ENCODE measurements at regions not wholly inside any gene's neighbourhood (a gene's known extent, or its start where the extent isn't known, plus 50 kb on each side); places are given as distances from the start of the nearest gene placed in this dataset.

DNA sequence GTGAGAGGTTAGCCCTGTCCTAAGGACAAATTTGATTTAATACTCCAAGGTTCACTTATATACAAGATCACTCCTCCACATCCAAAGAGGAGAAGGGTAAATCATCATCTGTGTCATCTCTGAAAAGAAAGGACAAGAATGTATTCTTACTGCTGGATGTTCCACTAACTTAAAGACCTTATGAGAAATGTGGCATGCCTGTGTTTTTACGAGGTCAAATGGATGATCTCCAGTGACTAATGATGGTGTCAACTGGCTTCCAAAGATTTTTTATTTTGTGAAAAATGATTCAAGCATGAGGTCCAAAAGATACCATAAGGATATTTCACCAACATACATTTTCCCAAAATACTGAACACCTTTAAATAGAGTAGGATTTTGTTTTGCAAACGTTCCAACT is 143.4 kb downstream of the PTCHD1 start (continued):
- no peak for TF ChIP-seq SIN3A (IDR thresholded peaks at IDR 0.05; ENCODE audit: borderline replicate concordance in 2 of 2, control insufficient read depth in 1 of 2, low read depth in 2 of 2, low read length in 2 of 2)
- no peak for TF ChIP-seq GTF2F1 (IDR thresholded peaks at IDR 0.05; ENCODE audit: low read depth, low read length)
- TF ChIP-seq ZNF384 (IDR thresholded peaks at IDR 0.05; ENCODE audit: low read depth, low read length), result no peak

GRCh38 chrX:23478561-23478960 is 143.9 kb downstream of the PTCHD1 start:
- no peak overlapping the region for H3K27ac ChIP-seq (ENCODE audit: extremely low read depth, low read depth, low read length)
- H3K4me2 ChIP-seq (ENCODE audit: insufficient read depth, low read length), result no peak overlapping the region
- POLR2A ChIA-PET, result no interaction called here
- no peaks in the 10 kb centered on the region for H3K9me3 ChIP-seq (replicated peaks; ENCODE audit: control insufficient read depth, insufficient read depth, low read depth, low read length)
- no TSS peak for BruUV-seq (replicated peaks)
- FAIRE-seq (no peak), DNase-seq (ENCODE audit: extremely low read depth in 1 of 4, low spot score in 3 of 4) (no peak), ATAC-seq (no peak)
- CTCF ChIA-PET (ENCODE audit: low intra/inter-chr PET ratio), result no interaction called here
- in situ Hi-C loops (cut with MboI) (no loop called here), intact Hi-C loops (cut with micrococcal nuclease) (no loop called here)
- no peak overlapping the region for H3K4me3 ChIP-seq
- H3K4me1 ChIP-seq (replicated peaks in 1 of 2; ENCODE audit: control insufficient read depth in 2 of 2, insufficient read depth in 2 of 2, low read length in 2 of 2), result no peaks in the 10 kb centered on the region
- no peaks in the 10 kb centered on the region for H3K9me1 ChIP-seq (ENCODE audit: control insufficient read depth, insufficient read depth, low read length)
- H3K79me2 ChIP-seq (ENCODE audit: control insufficient read depth, insufficient read depth, low read length), result no peaks in the 10 kb centered on the region
- H2AFZ ChIP-seq (ENCODE audit: low read depth, low read length), result no peak overlapping the region
- no peaks in the 10 kb centered on the region for H3K36me3 ChIP-seq (ENCODE audit: control insufficient read depth, insufficient read depth, low read length)
- TF ChIP-seq SMARCE1 (IDR thresholded peaks at IDR 0.05) (no peak), MEIS2 (IDR thresholded peaks at IDR 0.05; ENCODE audit: partially characterized antibody) (peak; percentile 29)
- whole genome bisulfite sequencing (ENCODE audit: insufficient coverage, low coverage, missing lambda C conversion rate), result 0% methylated on average over 3 of the region's 3 CpGs
- no peak overlapping the region for H3K9ac ChIP-seq (ENCODE audit: insufficient read depth in 1 of 2, low read depth in 2 of 2, low read length in 2 of 2)
- H3K27me3 ChIP-seq (ENCODE audit: control insufficient read depth in 2 of 2, insufficient read depth in 2 of 2, low read length in 2 of 2), result no peaks in the 10 kb centered on the region
- H4K20me1 ChIP-seq (replicated peaks; ENCODE audit: control insufficient read depth, insufficient read depth, low read length), result no peaks in the 10 kb centered on the region

- Histone ChIP-seq H3K4me3 (no peak overlapping the region), H2AFZ (ENCODE audit: low read depth, low read length) (no peak overlapping the region), H3K9me3 (replicated peaks; ENCODE audit: control insufficient read depth, insufficient read depth, low read depth, low read length) (no peaks in the 10 kb centered on the region), H3K4me1 (replicated peaks in 1 of 2; ENCODE audit: control insufficient read depth in 2 of 2, insufficient read depth in 2 of 2, low read length in 2 of 2) (no peaks in the 10 kb centered on the region), H3K9ac (ENCODE audit: insufficient read depth in 1 of 2, low read depth in 2 of 2, low read length in 2 of 2) (no peak overlapping the region), H4K20me1 (replicated peaks; ENCODE audit: control insufficient read depth, insufficient read depth, low read length) (no peaks in the 10 kb centered on the region), H3K27me3 (ENCODE audit: control insufficient read depth in 2 of 2, insufficient read depth in 2 of 2, low read length in 2 of 2) (no peaks in the 10 kb centered on the region), H3K4me2 (ENCODE audit: insufficient read depth, low read length) (no peak overlapping the region), H3K9me1 (ENCODE audit: control insufficient read depth, insufficient read depth, low read length) (no peaks in the 10 kb centered on the region), H3K27ac (ENCODE audit: extremely low read depth, low read depth, low read length) (no peak overlapping the region), H3K36me3 (ENCODE audit: control insufficient read depth, insufficient read depth, low read length) (no peaks in the 10 kb centered on the region), H3K79me2 (ENCODE audit: control insufficient read depth, insufficient read depth, low read length) (no peaks in the 10 kb centered on the region)
- intact Hi-C loops (cut with micrococcal nuclease) (no loop called here), in situ Hi-C loops (cut with MboI) (no loop called here)
- POLR2A ChIA-PET, result no interaction called here
- FAIRE-seq, result no peak
- no TSS peak for BruUV-seq (replicated peaks)
- CTCF ChIA-PET (ENCODE audit: low intra/inter-chr PET ratio), result no interaction called here
- WGBS (ENCODE audit: insufficient coverage, low coverage, missing lambda C conversion rate), result 3% methylated on average over 3 of the region's 3 CpGs
- no peak for DNase-seq (ENCODE audit: extremely low read depth in 1 of 4, low spot score in 3 of 4)
- no peak for ATAC-seq
- no peak for TF ChIP-seq ZNF134 (CRISPR knock-in tag; conservative IDR thresholded peaks at IDR 0.05)
- TF ChIP-seq NFXL1 (CRISPR knock-in tag; IDR thresholded peaks at IDR 0.05), result no peak
- TF ChIP-seq, protein P1, sequence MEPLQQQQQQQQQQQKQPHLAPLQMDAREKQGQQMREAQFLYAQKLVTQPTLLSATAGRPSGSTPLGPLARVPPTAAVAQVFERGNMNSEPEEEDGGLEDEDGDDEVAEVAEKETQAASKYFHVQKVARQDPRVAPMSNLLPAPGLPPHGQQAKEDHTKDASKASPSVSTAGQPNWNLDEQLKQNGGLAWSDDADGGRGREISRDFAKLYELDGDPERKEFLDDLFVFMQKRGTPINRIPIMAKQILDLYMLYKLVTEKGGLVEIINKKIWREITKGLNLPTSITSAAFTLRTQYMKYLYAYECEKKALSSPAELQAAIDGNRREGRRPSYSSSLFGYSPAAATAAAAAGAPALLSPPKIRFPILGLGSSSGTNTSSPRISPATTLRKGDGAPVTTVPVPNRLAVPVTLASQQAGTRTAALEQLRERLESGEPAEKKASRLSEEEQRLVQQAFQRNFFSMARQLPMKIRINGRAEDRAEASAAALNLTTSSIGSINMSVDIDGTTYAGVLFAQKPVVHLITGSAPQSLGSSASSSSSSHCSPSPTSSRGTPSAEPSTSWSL (CRISPR knock-in tag; IDR thresholded peaks at IDR 0.05; ENCODE audit: borderline replicate concordance), result no peak
- no peak for TF ChIP-seq PRMT5 (CRISPR knock-in tag; IDR thresholded peaks at IDR 0.05)
- no peak for TF ChIP-seq PHF20 (IDR thresholded peaks at IDR 0.05; ENCODE audit: partially characterized antibody)
- TF ChIP-seq BACH1 (tag; IDR thresholded peaks at IDR 0.05), result no peak
- no peak for TF ChIP-seq POLR2AphosphoS2 (IDR thresholded peaks at IDR 0.05; ENCODE audit: low read length)
Measured at GRCh38 chrX:23482561-23482960, 147.9 kb downstream of the PTCHD1 start.

Measured in K562 (cell line).